ENCODE measurements at regions not wholly inside any gene's neighbourhood (a gene's known extent, or its start where the extent isn't known, plus 50 kb on each side); places are given as distances from the start of the nearest gene placed in this dataset.

DNA sequence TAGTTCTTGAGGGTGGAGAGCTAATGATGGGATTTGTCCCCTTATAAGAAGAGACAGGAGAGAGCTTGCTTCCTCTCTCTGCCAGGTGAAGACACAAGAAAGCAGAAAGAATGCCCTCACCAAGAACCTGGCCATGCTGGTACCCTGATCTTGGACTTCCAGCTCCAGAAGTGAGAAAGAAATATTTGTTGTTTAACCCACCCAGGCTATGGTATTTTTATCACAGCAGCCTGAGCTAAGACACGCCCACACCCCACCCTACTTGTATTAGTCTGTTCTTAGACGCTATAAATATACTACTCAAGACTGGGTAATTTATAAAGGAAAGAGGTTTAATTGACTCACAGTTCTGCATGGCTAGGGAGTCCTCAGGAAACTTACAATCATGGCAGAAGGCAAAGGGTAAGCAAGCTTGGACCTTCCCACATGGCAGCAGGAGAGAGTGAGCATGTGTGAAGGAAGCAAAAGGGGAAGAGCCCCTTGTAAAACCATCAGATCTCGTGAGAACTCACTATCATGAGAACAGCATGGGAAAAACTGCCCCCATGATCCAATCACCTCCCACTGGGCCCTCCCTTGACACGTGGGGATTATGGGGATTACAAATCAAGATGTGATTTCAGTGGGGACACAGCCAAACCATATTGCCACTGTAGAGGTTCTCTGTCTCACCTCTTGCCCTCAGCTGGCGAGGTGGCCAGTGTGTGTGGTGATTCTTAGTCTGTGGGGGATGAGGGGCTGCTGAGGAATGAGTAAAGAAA, 57.4 kb upstream of the RCBTB2 start:
- TF ChIP-seq SPI1 (IDR thresholded peaks at IDR 0.05; ENCODE audit: borderline replicate concordance, low read depth) (no peak), CTCF (IDR thresholded peaks at IDR 0.05; ENCODE audit: insufficient read depth, low read length) (no peak)

Measured in HL-60 (cell line).